Common myeloid progenitor, CD34-positive (primary cell): ENCODE measurements at regions not wholly inside any gene's neighbourhood (a gene's known extent, or its start where the extent isn't known, plus 50 kb on each side); places are given as distances from the start of the nearest gene placed in this dataset.
A peak's percentile ranks its signal among the peaks of the same experiment; 100 is the strongest.

Experiments used
- CTCF ChIA-PET: fragments of 350-600 bp; sonication (Branson Sonifier 250); formaldehyde crosslinking; loops from one replicate; lab custom pipeline; 2021; ENCODE audit warnings: antibody characterized with exemption; lab: Charles Lee
- POLR2A ChIA-PET: fragments of 350-600 bp; sonication (Branson Sonifier 250); formaldehyde crosslinking; loops from one replicate; lab custom pipeline; 2021; ENCODE audit warnings: antibody characterized with exemption; lab: Charles Lee
- DNase-seq, 3 donors: peaks; one replicate each; pipeline versions ENCODE4 v3.0.0 to v3.0.0-alpha.2; 2013
- H3K27ac ChIP-seq, 2 experiments: 1 replicate in 1 of 2; 2 replicates in 1 of 2; pipeline ENCODE4 v1.7.0; 2013; ENCODE audit warnings: inconsistent platforms in 2 of 2, low read length in 2 of 2, mild to moderate bottlenecking in 2 of 2, low read depth in 1 of 2, moderate library complexity in 1 of 2; ENCODE audit not compliant: severe bottlenecking in 2 of 2, insufficient read depth in 1 of 2, poor library complexity in 1 of 2
- H3K27me3 ChIP-seq, 5 experiments: replicated peaks in 2 of 5; 1 replicate in 3 of 5; 2 replicates in 2 of 5; pipeline versions ENCODE4 v1.6.1 to v1.7.0; 2013; ENCODE audit warnings: low read length in 4 of 5, mild to moderate bottlenecking in 2 of 5, moderate library complexity in 2 of 5, inconsistent platforms in 1 of 5; ENCODE audit not compliant: insufficient read depth in 5 of 5, control insufficient read depth in 4 of 5
- H3K36me3 ChIP-seq, 4 experiments: 1 replicate in 2 of 4; 2 replicates in 2 of 4; pipeline versions ENCODE4 v1.6.1 to v1.7.0; 2013; ENCODE audit warnings: low read length in 3 of 4, control low read depth in 1 of 4, mild to moderate bottlenecking in 1 of 4; ENCODE audit not compliant: control insufficient read depth in 4 of 4, insufficient read depth in 4 of 4
- H3K4me1 ChIP-seq, 4 experiments: 1 replicate in 3 of 4; 2 replicates in 1 of 4; pipeline versions ENCODE4 v1.6.1 to v1.7.1; 2013; ENCODE audit warnings: low read length in 3 of 4, mild to moderate bottlenecking in 3 of 4, control low read depth in 1 of 4, inconsistent platforms in 1 of 4, moderate library complexity in 1 of 4; ENCODE audit not compliant: control insufficient read depth in 4 of 4, insufficient read depth in 4 of 4; ENCODE audit errors: control extremely low read depth in 1 of 4
- H3K4me3 ChIP-seq, 7 experiments: 1 replicate in 4 of 7; 2 replicates in 3 of 7; pipeline versions ENCODE4 v1.5.1 to v1.7.0; 2013; ENCODE audit warnings: mild to moderate bottlenecking in 7 of 7, low read length in 6 of 7, moderate library complexity in 6 of 7, inconsistent platforms in 2 of 7, low read depth in 2 of 7, control low read depth in 1 of 7; ENCODE audit not compliant: insufficient read depth in 4 of 7, control insufficient read depth in 1 of 7; ENCODE audit errors: extremely low read depth in 1 of 7
- H3K9me3 ChIP-seq, 5 experiments: 1 replicate in 4 of 5; 2 replicates in 1 of 5; pipeline versions ENCODE4 v1.6.1 to v1.7.1; 2013; ENCODE audit warnings: low read length in 4 of 5, mild to moderate bottlenecking in 2 of 5, inconsistent platforms in 1 of 5, low read depth in 1 of 5, moderate library complexity in 1 of 5; ENCODE audit not compliant: control insufficient read depth in 4 of 5, insufficient read depth in 2 of 5; ENCODE audit errors: control extremely low read depth in 1 of 5
- WGBS: methylation state at CpG from one replicate; pipeline ENCODE4 v1.1.5; 2013; ENCODE audit not compliant: insufficient coverage; 5-methylcytosine and 5-hydroxymethylcytosine counted together

- Histone ChIP-seq H3K36me3 (no peaks in the 10 kb centered on the region), H3K27me3 (no peaks in the 10 kb centered on the region), H3K9me3 (no peaks in the 10 kb centered on the region), H3K4me3 (no peak overlapping the region), H3K27ac (no peak overlapping the region), H3K4me1 (no peaks in the 10 kb centered on the region)
- POLR2A ChIA-PET = no interaction called here
- DNase-seq = no peak
- CTCF ChIA-PET = no interaction called here
- WGBS = 100% methylated on average over 2 of the region's 3 CpGs
Measured at GRCh38 chr18:42617221-42617620, 498.3 kb downstream of the RIT2 start.

GRCh38 chr18:42619771-42620170, 495.7 kb downstream of the RIT2 start:
- DNase-seq = no peak

GRCh38 chr18:42620657-42621056, 494.8 kb downstream of the RIT2 start:
- no peaks in the 10 kb centered on the region for H3K27me3 ChIP-seq
- H3K4me3 ChIP-seq = no peak overlapping the region
- no peaks in the 10 kb centered on the region for H3K4me1 ChIP-seq
- ChIA-PET POLR2A (no interaction called here), CTCF (no interaction called here)
- WGBS = 83% methylated on average over 1 of the region's 2 CpGs
- H3K27ac ChIP-seq = no peak overlapping the region
- no peaks in the 10 kb centered on the region for H3K9me3 ChIP-seq
- DNase-seq = peak in 1 of 3 donors; percentile 4
- no peaks in the 10 kb centered on the region for H3K36me3 ChIP-seq

More at GRCh38 chr18:42619771-42620170, 495.7 kb downstream of the RIT2 start:
- ChIA-PET CTCF (no interaction called here), POLR2A (no interaction called here)
- Histone ChIP-seq H3K9me3 (no peaks in the 10 kb centered on the region), H3K27me3 (no peaks in the 10 kb centered on the region), H3K4me1 (no peaks in the 10 kb centered on the region), H3K27ac (no peak overlapping the region), H3K4me3 (no peak overlapping the region), H3K36me3 (no peaks in the 10 kb centered on the region)
- WGBS = no CpG with 5 or more reads among the region's 1 CpG

GRCh38 chr18:42623935-42624334, 491.6 kb downstream of the RIT2 start:
- H3K27me3 ChIP-seq = no peaks in the 10 kb centered on the region
- H3K4me1 ChIP-seq = no peaks in the 10 kb centered on the region
- DNase-seq = no peak
- no peak overlapping the region for H3K4me3 ChIP-seq
- no peaks in the 10 kb centered on the region for H3K9me3 ChIP-seq
- ChIA-PET POLR2A (no interaction called here), CTCF (no interaction called here)
- H3K36me3 ChIP-seq = no peaks in the 10 kb centered on the region
- 95% methylated on average over 4 of the region's 4 CpGs for WGBS
- no peak overlapping the region for H3K27ac ChIP-seq

- Histone ChIP-seq H3K9me3 (no peaks in the 10 kb centered on the region), H3K36me3 (no peaks in the 10 kb centered on the region), H3K27me3 (no peaks in the 10 kb centered on the region), H3K27ac (no peak overlapping the region), H3K4me3 (no peak overlapping the region), H3K4me1 (no peaks in the 10 kb centered on the region)
- ChIA-PET POLR2A (no interaction called here), CTCF (no interaction called here)
- peak in 1 of 3 donors; percentile 2 for DNase-seq
- 63% methylated on average over 1 of the region's 1 CpG for WGBS
Measured at GRCh38 chr18:42632801-42633200, 482.7 kb downstream of the RIT2 start.

GRCh38 chr18:42635378-42636048, 480.0 kb downstream of the RIT2 start:
- WGBS = 100% methylated on average over 1 of the region's 3 CpGs
- DNase-seq = no peak
- Histone ChIP-seq H3K4me3 (no peak overlapping the region), H3K27ac (no peak overlapping the region), H3K27me3 (no peaks in the 10 kb centered on the region), H3K9me3 (no peaks in the 10 kb centered on the region), H3K36me3 (no peaks in the 10 kb centered on the region), H3K4me1 (no peaks in the 10 kb centered on the region)
- ChIA-PET CTCF (no interaction called here), POLR2A (no interaction called here)

GRCh38 chr18:42636309-42636708, 479.2 kb downstream of the RIT2 start:
- DNase-seq = no peak
- no peaks in the 10 kb centered on the region for H3K27me3 ChIP-seq
- ChIA-PET POLR2A (no interaction called here), CTCF (no interaction called here)
- 100% methylated on average over 2 of the region's 2 CpGs for WGBS
- no peaks in the 10 kb centered on the region for H3K36me3 ChIP-seq
- H3K9me3 ChIP-seq = no peaks in the 10 kb centered on the region
- no peaks in the 10 kb centered on the region for H3K4me1 ChIP-seq
- H3K27ac ChIP-seq = no peak overlapping the region
- no peak overlapping the region for H3K4me3 ChIP-seq
